Pancreas (tissue), 10 donors: ENCODE measurements at regions not wholly inside any gene's neighbourhood (a gene's known extent, or its start where the extent isn't known, plus 50 kb on each side); places are given as distances from the start of the nearest gene placed in this dataset.

Experiments
- ATAC-seq, 4 donors: fragments of 200-7000 bp; cut with Tn5 transposase; one replicate each; pipeline versions ENCODE4 v1.8.0 to v1.9.1; 2020; ENCODE audit warnings: mild to moderate bottlenecking in 4 of 4, moderate library complexity in 4 of 4
- DNase-seq, 6 donors: peaks; one replicate each; pipeline ENCODE4 v3.0.0-alpha.2; 2020
- FAIRE-seq: peaks from 2 replicates; lab custom pipeline; 2012; peaks lifted over from hg19 to GRCh38; lab: Jason Lieb, UNC
- H3K27ac ChIP-seq, 4 donors: fragments of 200-600 bp; sonication (generic); 1 replicate in 3 of 4; 2 replicates in 1 of 4; pipeline versions ENCODE4 v1.5.0 to v1.8.0; 2020
- H3K27me3 ChIP-seq, 4 donors: fragments of 200-600 bp; one replicate each; pipeline ENCODE4 v1.8.0; 2021
- H3K36me3 ChIP-seq, 3 donors: fragments of 200-600 bp; sonication (generic) in 1 of 3; one replicate each; pipeline versions ENCODE4 v1.5.0 to v1.8.0; 2020 to 2021
- H3K4me1 ChIP-seq, 3 donors: fragments of 200-600 bp; one replicate each; pipeline ENCODE4 v1.8.0; 2021
- H3K4me3 ChIP-seq, 4 donors: fragments of 200-600 bp; sonication (generic) in 2 of 4; one replicate each; pipeline versions ENCODE4 v1.5.0 to v1.8.0; 2020 to 2021
- H3K9me3 ChIP-seq, 4 donors: fragments of 200-600 bp; one replicate each; pipeline ENCODE4 v1.8.0; 2021
- WGBS, 2 donors: extraction: QIAGEN DNeasy Blood & Tissue Kit; methylation state at CpG; one replicate each; pipeline ENCODE4 v1.1.7; 2013; 5-methylcytosine and 5-hydroxymethylcytosine counted together
- intact Hi-C, 3 donors: fragments of 100-400 bp; cut with DNase I; formaldehyde crosslinking; loops; one replicate each; pipeline versions ENCODE4 v1.11.1 to v1.14.2; 2022
- TF ChIP-seq, protein P1 (sequence below), 4 donors: fragments of 200-600 bp; sonication (generic) in 3 of 4; IDR thresholded peaks; one replicate each; pipeline versions ENCODE4 v1.5.0 to v1.8.0; 2021; ENCODE audit warnings: antibody characterized with exemption in 4 of 4
- donor health status: healthy with polysubstance abuse.
- donor health status: DM: no; HTN: no; CAD: no; lungs with moderate emphysema.
- donor health status: DM: no; HTN: no; CAD: no.
- donor health status: control.
- donor health status: control.
- donor health status: Bipolar disorder and iron deficiency.
- donor health status: DM: yes; HTN: yes; CAD: no.
- donor health status: DM: no; HTN: no; CAD: no.
- donor health status: DM: no; HTN: no; CAD: no.
- donor health status: DM: yes; HTN: yes; CAD: no.

DNA sequence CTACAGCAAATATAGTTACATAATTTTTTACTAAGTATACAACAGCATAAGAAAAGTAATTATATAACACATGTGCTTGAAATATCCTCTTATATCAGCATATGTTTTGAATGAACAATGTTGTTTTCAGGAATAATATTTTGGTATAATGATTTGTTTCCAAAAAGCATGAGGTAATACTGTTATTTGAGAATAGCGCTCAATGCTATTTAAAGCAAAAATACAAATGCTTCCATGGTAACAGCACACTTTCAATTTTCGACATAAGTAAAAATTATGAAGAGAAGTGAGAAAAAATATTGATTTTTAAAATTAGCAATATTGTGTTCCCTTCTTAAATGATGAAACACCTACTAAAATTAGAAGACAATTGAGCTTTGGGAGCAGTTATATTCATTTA lies 715.9 kb upstream of the ATXN8OS start:
- Histone ChIP-seq H3K9me3 (no peaks in the 10 kb centered on the region), H3K27me3 (no peaks in the 10 kb centered on the region), H3K4me1 (no peaks in the 10 kb centered on the region), H3K36me3 (no peaks in the 10 kb centered on the region), H3K4me3 (no peak overlapping the region), H3K27ac (no peak overlapping the region)
- ATAC-seq (no peak), FAIRE-seq (no peak), DNase-seq (no peak)
- 69 to 77% methylated on average over 2 of the region's 2 CpGs for WGBS, 2 donors
- TF ChIP-seq, protein P1, sequence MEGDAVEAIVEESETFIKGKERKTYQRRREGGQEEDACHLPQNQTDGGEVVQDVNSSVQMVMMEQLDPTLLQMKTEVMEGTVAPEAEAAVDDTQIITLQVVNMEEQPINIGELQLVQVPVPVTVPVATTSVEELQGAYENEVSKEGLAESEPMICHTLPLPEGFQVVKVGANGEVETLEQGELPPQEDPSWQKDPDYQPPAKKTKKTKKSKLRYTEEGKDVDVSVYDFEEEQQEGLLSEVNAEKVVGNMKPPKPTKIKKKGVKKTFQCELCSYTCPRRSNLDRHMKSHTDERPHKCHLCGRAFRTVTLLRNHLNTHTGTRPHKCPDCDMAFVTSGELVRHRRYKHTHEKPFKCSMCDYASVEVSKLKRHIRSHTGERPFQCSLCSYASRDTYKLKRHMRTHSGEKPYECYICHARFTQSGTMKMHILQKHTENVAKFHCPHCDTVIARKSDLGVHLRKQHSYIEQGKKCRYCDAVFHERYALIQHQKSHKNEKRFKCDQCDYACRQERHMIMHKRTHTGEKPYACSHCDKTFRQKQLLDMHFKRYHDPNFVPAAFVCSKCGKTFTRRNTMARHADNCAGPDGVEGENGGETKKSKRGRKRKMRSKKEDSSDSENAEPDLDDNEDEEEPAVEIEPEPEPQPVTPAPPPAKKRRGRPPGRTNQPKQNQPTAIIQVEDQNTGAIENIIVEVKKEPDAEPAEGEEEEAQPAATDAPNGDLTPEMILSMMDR (IDR thresholded peaks at IDR 0.05), result no peak
- intact Hi-C loops, result no loop called here

DNA sequence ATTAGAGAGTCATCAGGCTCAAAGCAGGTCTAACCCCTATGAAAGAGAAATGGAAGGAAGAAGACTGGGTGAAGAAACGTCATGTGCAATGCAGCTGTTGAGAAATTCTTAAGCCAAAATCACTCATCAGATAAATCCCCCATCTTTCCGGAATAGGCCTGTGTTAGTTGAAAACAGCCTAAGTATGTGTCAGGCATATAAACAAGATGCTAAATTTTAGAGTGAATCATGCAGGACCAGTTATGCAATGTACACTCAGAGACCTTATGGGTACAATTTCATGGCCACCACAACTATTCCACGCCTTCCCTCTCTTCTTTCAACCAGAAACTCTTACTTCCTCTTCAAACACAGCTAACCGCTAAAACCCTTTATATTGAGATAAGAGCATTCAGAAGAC lies 717.7 kb upstream of the ATXN8OS start:
- Histone ChIP-seq H3K4me3 (no peak overlapping the region), H3K27ac (no peak overlapping the region), H3K9me3 (no peaks in the 10 kb centered on the region), H3K27me3 (no peaks in the 10 kb centered on the region), H3K36me3 (no peaks in the 10 kb centered on the region), H3K4me1 (no peaks in the 10 kb centered on the region)
- intact Hi-C loops, result no loop called here
- TF ChIP-seq, protein P1 (IDR thresholded peaks at IDR 0.05), result no peak
- 37 to 50% methylated on average over 4 of the region's 4 CpGs for WGBS, 2 donors
- no peak for DNase-seq
- no peak for FAIRE-seq
- no peak for ATAC-seq

DNA sequence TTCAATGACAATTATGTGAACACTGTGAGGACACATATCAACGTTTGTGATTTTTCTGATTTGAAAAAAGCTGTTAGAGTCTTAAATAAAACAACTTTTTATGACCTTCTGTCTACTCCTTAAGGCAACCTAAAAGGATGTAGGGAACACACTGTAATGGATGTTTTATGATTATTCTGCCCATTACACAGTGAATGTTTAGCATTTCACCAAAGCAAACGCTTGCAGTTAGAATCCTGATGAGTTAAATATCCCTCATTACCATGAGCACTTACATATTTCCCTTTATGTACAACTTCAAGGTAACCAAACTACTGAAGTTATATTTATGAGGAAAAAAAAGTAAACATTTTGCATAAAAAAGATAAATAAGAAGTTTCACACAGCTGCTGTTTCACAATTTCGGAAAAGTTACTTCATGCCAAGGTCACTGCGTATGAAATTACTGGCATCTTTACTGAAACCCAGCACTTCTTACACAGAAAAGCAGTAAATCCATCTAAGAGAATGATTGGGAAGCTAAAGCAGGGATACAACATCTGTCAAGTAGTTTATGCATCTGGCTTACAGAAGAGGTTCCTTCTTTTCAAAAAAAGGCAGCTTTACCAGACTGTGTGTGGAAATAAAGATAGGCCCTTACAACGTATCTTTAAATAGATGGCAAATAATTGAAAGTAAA lies 733.7 kb upstream of the ATXN8OS start:
- FAIRE-seq, result no peak
- no peaks in the 10 kb centered on the region for H3K4me1 ChIP-seq
- H3K27me3 ChIP-seq, result no peaks in the 10 kb centered on the region
- WGBS, 2 donors, result 36 to 51% methylated on average over 5 of the region's 5 CpGs
- H3K27ac ChIP-seq, result no peak overlapping the region
- no peaks in the 10 kb centered on the region for H3K36me3 ChIP-seq
- H3K9me3 ChIP-seq, result no peaks in the 10 kb centered on the region
- H3K4me3 ChIP-seq, result no peak overlapping the region
- DNase-seq, result no peak
- TF ChIP-seq, protein P1 (IDR thresholded peaks at IDR 0.05), result no peak
- no peak for ATAC-seq
- intact Hi-C loops, result no loop called here

DNA sequence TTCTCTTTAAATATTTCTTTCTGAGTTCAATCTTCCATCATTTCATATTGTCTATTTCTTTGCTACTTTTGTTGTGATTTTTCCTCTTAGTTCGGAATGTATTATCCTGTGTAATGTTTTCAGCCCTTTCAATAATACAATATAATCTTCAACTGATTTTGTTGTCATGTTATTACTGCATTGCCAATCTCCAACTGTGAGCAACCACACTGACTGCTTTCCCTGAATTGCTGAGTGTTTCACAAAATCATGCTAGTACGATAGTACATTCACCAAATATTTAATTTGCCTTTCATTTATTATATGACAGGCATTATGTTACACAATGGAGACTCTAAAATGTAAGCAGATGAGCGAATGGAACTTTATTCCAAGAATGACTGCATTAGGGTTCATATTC lies 744.3 kb upstream of the ATXN8OS start:
- intact Hi-C loops, result no loop called here
- no peak overlapping the region for H3K27ac ChIP-seq
- H3K9me3 ChIP-seq, result no peaks in the 10 kb centered on the region
- ATAC-seq (no peak), DNase-seq (no peak), FAIRE-seq (no peak)
- no peak overlapping the region for H3K4me3 ChIP-seq
- no peaks in the 10 kb centered on the region for H3K27me3 ChIP-seq
- H3K36me3 ChIP-seq, result no peaks in the 10 kb centered on the region
- TF ChIP-seq, protein P1 (IDR thresholded peaks at IDR 0.05), result no peak
- no peaks in the 10 kb centered on the region for H3K4me1 ChIP-seq
- WGBS, 2 donors, result 56 to 64% methylated on average over 3 of the region's 3 CpGs

DNA sequence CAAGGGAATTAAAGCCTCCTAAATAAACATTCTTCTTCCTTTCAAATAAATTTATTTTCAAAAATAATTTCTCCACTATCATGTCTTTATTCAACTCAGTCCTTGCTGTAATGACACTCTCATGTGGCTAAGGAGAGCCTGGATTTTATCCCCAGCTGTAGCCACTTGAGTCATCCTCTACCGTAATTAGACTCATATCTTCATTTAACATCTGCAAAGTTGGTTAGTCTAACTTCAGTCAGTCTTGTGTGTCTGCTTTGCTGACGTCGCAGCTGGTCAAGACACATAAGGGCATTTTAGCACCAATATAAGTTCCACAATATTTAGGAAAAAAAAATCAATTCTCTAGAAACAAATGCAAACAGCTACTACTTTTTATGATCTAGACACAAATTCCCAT lies 776.4 kb upstream of the ATXN8OS start:
- TF ChIP-seq, protein P1 (IDR thresholded peaks at IDR 0.05), result no peak
- ATAC-seq, result no peak
- no peak overlapping the region for H3K4me3 ChIP-seq
- WGBS, 2 donors, result 53 to 71% methylated on average over 3 of the region's 3 CpGs
- H3K27ac ChIP-seq, result no peak overlapping the region
- no peak for DNase-seq
- no peaks in the 10 kb centered on the region for H3K4me1 ChIP-seq
- no peaks in the 10 kb centered on the region for H3K9me3 ChIP-seq
- no peak for FAIRE-seq
- H3K36me3 ChIP-seq, result no peaks in the 10 kb centered on the region
- intact Hi-C loops, result no loop called here
- H3K27me3 ChIP-seq, result no peaks in the 10 kb centered on the region
